Thyroid gland (tissue), 4 donors: ENCODE measurements at regions not wholly inside any gene's neighbourhood (a gene's known extent, or its start where the extent isn't known, plus 50 kb on each side); places are given as distances from the start of the nearest gene placed in this dataset.

Source experiments
- CTCF ChIP-seq, 6 experiments: fragments of 200-600 bp in 3 of 6; fragments of 450-650 bp in 3 of 6; sonication (generic) in 3 of 6; IDR thresholded peaks; one replicate each; pipeline ENCODE4 v1.5.1; 2016 to 2019; ENCODE audit warnings: antibody characterized with exemption in 6 of 6, mild to moderate bottlenecking in 2 of 6, inconsistent platforms in 1 of 6, moderate library complexity in 1 of 6
- POLR2A ChIP-seq, 2 donors: fragments of 450-650 bp; IDR thresholded peaks; one replicate each; pipeline ENCODE4 v1.6.1; 2017; ENCODE audit warnings: antibody characterized with exemption in 2 of 2, mild to moderate bottlenecking in 2 of 2, moderate library complexity in 1 of 2

GRCh38 chrX:139246295-139246694 lies 284.2 kb upstream of the F9 start:
- TF ChIP-seq CTCF (IDR thresholded peaks at IDR 0.05) (no peak), POLR2A (IDR thresholded peaks at IDR 0.05) (no peak)
